BJ (cell line): ENCODE measurements at regions not wholly inside any gene's neighbourhood (a gene's known extent, or its start where the extent isn't known, plus 50 kb on each side); places are given as distances from the start of the nearest gene placed in this dataset.

ENCODE experiments used
- CTCF ChIA-PET: fragments of 350-600 bp; formaldehyde crosslinking; extraction: SDS; loops from one replicate; lab custom pipeline; 2021; ENCODE audit warnings: antibody characterized with exemption, inconsistent platforms; lab: Yijun Ruan, JAX
- POLR2A ChIA-PET: fragments of 300-600 bp; sonication (Branson Sonifier 250); formaldehyde crosslinking; extraction: SDS; loops from one replicate; lab custom pipeline; 2021; ENCODE audit warnings: antibody characterized with exemption; lab: Charles Lee
- DNase-seq: peaks from one replicate; pipeline ENCODE4 v3.0.0-alpha.2; 2011; ENCODE audit warnings: low read depth
- H3K27me3 ChIP-seq: 2 replicates; pipeline ENCODE4 v1.6.0; 2011; ENCODE audit warnings: low read length; ENCODE audit not compliant: control insufficient read depth, insufficient read depth
- H3K36me3 ChIP-seq: 2 replicates; pipeline ENCODE4 v1.5.1; 2011; ENCODE audit warnings: low read length; ENCODE audit not compliant: control insufficient read depth, insufficient read depth
- H3K4me3 ChIP-seq: 2 replicates; pipeline ENCODE4 v1.5.1; 2011; ENCODE audit warnings: low read depth, mild to moderate bottlenecking, control low read depth, low read length
- TF ChIP-seq, protein P1 (sequence below): IDR thresholded peaks from 2 replicates; pipeline ENCODE4 v1.5.1; 2011; ENCODE audit warnings: low read depth, mild to moderate bottlenecking, control low read depth, inconsistent platforms, low read length, moderate library complexity; ENCODE audit not compliant: insufficient read depth

GRCh38 chr11:70528794-70529580 is 130.7 kb downstream of the CTTN start:
- Histone ChIP-seq H3K27me3 (no peaks in the 10 kb centered on the region), H3K36me3 (no peaks in the 10 kb centered on the region), H3K4me3 (no peak overlapping the region)
- POLR2A ChIA-PET: no interaction called here
- CTCF ChIA-PET: no interaction called here
- TF ChIP-seq, protein P1, sequence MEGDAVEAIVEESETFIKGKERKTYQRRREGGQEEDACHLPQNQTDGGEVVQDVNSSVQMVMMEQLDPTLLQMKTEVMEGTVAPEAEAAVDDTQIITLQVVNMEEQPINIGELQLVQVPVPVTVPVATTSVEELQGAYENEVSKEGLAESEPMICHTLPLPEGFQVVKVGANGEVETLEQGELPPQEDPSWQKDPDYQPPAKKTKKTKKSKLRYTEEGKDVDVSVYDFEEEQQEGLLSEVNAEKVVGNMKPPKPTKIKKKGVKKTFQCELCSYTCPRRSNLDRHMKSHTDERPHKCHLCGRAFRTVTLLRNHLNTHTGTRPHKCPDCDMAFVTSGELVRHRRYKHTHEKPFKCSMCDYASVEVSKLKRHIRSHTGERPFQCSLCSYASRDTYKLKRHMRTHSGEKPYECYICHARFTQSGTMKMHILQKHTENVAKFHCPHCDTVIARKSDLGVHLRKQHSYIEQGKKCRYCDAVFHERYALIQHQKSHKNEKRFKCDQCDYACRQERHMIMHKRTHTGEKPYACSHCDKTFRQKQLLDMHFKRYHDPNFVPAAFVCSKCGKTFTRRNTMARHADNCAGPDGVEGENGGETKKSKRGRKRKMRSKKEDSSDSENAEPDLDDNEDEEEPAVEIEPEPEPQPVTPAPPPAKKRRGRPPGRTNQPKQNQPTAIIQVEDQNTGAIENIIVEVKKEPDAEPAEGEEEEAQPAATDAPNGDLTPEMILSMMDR: no peak
- no peak for DNase-seq

- Histone ChIP-seq H3K36me3 (no peaks in the 10 kb centered on the region), H3K27me3 (no peaks in the 10 kb centered on the region), H3K4me3 (no peak overlapping the region)
- POLR2A ChIA-PET: no interaction called here
- DNase-seq: no peak
- CTCF ChIA-PET: no interaction called here
- TF ChIP-seq, protein P1: no peak
Measured at GRCh38 chr11:70530010-70530409, 131.7 kb downstream of the CTTN start.

DNA sequence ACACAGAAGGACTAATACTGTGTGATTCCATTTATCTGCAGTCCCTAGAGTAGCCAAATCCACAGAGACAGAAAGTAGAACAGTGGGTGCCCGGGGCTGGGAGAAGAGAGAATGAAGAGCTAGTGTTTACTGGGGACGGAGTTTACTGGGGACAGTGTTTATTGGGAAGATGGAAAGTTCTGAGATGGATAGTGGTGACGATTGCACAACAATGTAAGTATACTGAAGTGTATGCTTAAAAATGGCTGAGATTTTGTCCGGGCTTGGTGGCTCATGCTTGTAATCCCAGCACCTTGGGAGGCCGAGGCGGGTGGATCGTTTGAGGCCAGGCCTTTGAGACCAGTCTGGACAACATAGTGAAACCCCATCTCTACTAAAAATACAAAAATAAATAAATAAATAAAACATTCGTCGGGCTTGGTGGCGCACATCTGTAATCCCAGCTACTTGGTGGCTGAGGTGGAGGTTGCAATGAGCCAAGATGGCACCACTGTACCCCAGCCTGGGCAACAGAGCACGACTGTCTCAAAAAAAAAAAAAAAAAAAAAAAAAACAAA is 132.4 kb downstream of the CTTN start:
- POLR2A ChIA-PET: no interaction called here
- DNase-seq: no peak

DNA sequence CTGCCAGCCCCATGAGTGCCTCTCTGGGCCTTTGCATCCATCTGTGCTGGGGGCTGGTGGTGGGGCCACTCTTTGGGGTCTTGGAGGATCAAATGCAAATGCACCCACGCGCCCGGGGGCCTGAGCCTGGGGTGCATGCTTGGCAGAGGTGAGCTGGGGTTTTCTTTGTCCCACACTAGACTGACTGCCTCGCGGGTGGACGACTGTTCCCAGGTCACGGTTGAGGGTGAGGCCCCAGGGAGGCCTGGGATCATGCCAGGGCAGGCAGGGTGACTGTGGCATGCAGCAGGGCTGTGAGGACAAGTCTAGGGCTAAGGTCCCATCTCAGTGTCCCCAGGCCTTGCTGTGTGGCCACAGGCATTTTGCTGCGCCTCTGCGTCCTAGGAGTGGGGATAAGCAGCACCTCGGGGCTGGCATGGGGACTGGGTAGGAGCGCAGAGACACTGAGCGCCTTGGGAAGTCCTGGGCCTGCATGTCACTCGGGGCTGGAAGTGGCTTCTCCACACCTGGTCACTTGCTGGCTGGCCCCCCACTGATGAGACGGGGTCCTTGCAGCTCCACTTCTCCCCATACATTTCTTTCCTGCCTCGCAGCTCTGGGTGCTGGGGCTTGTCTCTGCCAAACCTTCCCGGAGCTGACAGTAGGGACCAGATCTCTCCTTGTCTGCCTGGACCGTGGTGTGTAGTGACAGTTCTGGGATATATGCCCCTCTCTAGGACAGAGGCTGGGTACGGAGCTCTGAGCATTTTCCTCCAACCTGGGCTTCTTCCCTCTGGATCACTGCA is 133.1 kb downstream of the CTTN start:
- ChIA-PET POLR2A (no interaction called here), CTCF (interaction anchor here (0.8 kb wide), 1 partner anchor 9 kb away, joined by 3 read pairs; no protein-coding TSS in a partner anchor)
- no peak for DNase-seq
- H3K4me3 ChIP-seq: no peak overlapping the region
- no peaks in the 10 kb centered on the region for H3K36me3 ChIP-seq
- H3K27me3 ChIP-seq: no peaks in the 10 kb centered on the region
- TF ChIP-seq, protein P1: no peak

More for the DNA sequence above, 132.4 kb downstream of the CTTN start:
- Histone ChIP-seq H3K27me3 (no peaks in the 10 kb centered on the region), H3K36me3 (no peaks in the 10 kb centered on the region), H3K4me3 (no peak overlapping the region)
- TF ChIP-seq, protein P1: no peak
- CTCF ChIA-PET: no interaction called here

GRCh38 chr11:70532066-70532440 is 133.7 kb downstream of the CTTN start:
- TF ChIP-seq, protein P1: no peak
- CTCF ChIA-PET: interaction anchor here (0.8 kb wide), 1 partner anchor 9 kb away, joined by 3 read pairs; no protein-coding TSS in a partner anchor
- DNase-seq: no peak
- POLR2A ChIA-PET: no interaction called here
- Histone ChIP-seq H3K27me3 (no peaks in the 10 kb centered on the region), H3K4me3 (no peak overlapping the region), H3K36me3 (no peaks in the 10 kb centered on the region)
